CD14-positive monocyte (primary cell): ENCODE measurements at regions not wholly inside any gene's neighbourhood (a gene's known extent, or its start where the extent isn't known, plus 50 kb on each side); places are given as distances from the start of the nearest gene placed in this dataset.

Experiments used
- DNase-seq, 3 donors: peaks; one replicate each; pipeline ENCODE4 v3.0.0-alpha.2; 2011 to 2022
- H2AFZ ChIP-seq: 2 replicates; pipeline ENCODE4 v1.6.0; 2012; ENCODE audit warnings: mild to moderate bottlenecking, low read depth, low read length, inconsistent platforms; ENCODE audit not compliant: insufficient read depth, poor library complexity, severe bottlenecking
- H3K27ac ChIP-seq, 2 donors: 1 replicate in 1 of 2; 2 replicates in 1 of 2; pipeline ENCODE4 v1.5.1; 2012 to 2013; ENCODE audit warnings: low read length in 2 of 2, control low read depth in 1 of 2, inconsistent platforms in 1 of 2, low read depth in 1 of 2, mild to moderate bottlenecking in 1 of 2
- H3K27me3 ChIP-seq, 2 donors: one replicate each; pipeline versions ENCODE4 v1.6.0 to v1.6.1; 2011 to 2013; ENCODE audit warnings: low read length in 2 of 2; ENCODE audit not compliant: control insufficient read depth in 2 of 2, insufficient read depth in 2 of 2
- H3K36me3 ChIP-seq, 2 donors: replicated peaks in 1 of 2; 1 replicate in 1 of 2; 2 replicates in 1 of 2; pipeline versions ENCODE4 v1.5.1 to v1.6.1; 2012 to 2013; ENCODE audit warnings: low read length in 2 of 2, control low read depth in 1 of 2, inconsistent platforms in 1 of 2, mild to moderate bottlenecking in 1 of 2; ENCODE audit not compliant: insufficient read depth in 2 of 2, control insufficient read depth in 1 of 2
- H3K4me1 ChIP-seq, 2 donors: 1 replicate in 1 of 2; 2 replicates in 1 of 2; pipeline versions ENCODE4 v1.5.1 to v1.6.1; 2012 to 2013; ENCODE audit warnings: low read length in 2 of 2, control low read depth in 1 of 2, inconsistent platforms in 1 of 2, mild to moderate bottlenecking in 1 of 2, moderate library complexity in 1 of 2; ENCODE audit not compliant: insufficient read depth in 2 of 2, control insufficient read depth in 1 of 2
- H3K4me2 ChIP-seq: replicated peaks from 2 replicates; pipeline ENCODE3; 2012; ENCODE audit warnings: low read length, moderate library complexity, mild to moderate bottlenecking; ENCODE audit not compliant: poor library complexity, severe bottlenecking; ENCODE audit errors: extremely low read depth
- H3K4me3 ChIP-seq, 3 experiments: fragments of 200-600 bp in 1 of 3; sonication (generic) in 1 of 3; replicated peaks in 1 of 3; 1 replicate in 2 of 3; 2 replicates in 1 of 3; pipeline ENCODE4 v1.5.1; 2011 to 2013; ENCODE audit warnings: low read length in 3 of 3, mild to moderate bottlenecking in 3 of 3, control low read depth in 2 of 3, low read depth in 2 of 3, inconsistent platforms in 1 of 3, moderate library complexity in 1 of 3
- H3K79me2 ChIP-seq: 2 replicates; pipeline ENCODE4 v1.6.0; 2012; ENCODE audit warnings: mild to moderate bottlenecking, control low read depth, inconsistent platforms, low read length, moderate library complexity; ENCODE audit not compliant: insufficient read depth
- H3K9ac ChIP-seq: 2 replicates; pipeline ENCODE4 v1.6.0; 2017; ENCODE audit warnings: low read length, mild to moderate bottlenecking; ENCODE audit not compliant: insufficient read depth, poor library complexity, severe bottlenecking
- H3K9me3 ChIP-seq, 2 donors: replicated peaks in 1 of 2; 1 replicate in 1 of 2; 2 replicates in 1 of 2; pipeline versions ENCODE4 v1.5.1 to v1.6.1; 2012 to 2013; ENCODE audit warnings: low read length in 2 of 2, control low read depth in 1 of 2; ENCODE audit not compliant: control insufficient read depth in 1 of 2, insufficient read depth in 1 of 2
- H4K20me1 ChIP-seq: 2 replicates; pipeline ENCODE4 v1.6.0; 2012; ENCODE audit warnings: mild to moderate bottlenecking, low read length, control low read depth, moderate library complexity; ENCODE audit not compliant: insufficient read depth
- H3K27ac Mint-ChIP-seq, 7 donors: one replicate each; pipeline ENCODE4 v1.8.0; 2020; ENCODE audit warnings: mild to moderate bottlenecking in 7 of 7, mixed read lengths in 7 of 7, moderate library complexity in 6 of 7, inconsistent platforms in 2 of 7
- H3K27me3 Mint-ChIP-seq, 3 donors: one replicate each; pipeline ENCODE4 v1.8.0; 2021 to 2022; ENCODE audit warnings: low read depth in 3 of 3, mild to moderate bottlenecking in 3 of 3, mixed read lengths in 3 of 3, moderate library complexity in 3 of 3, inconsistent platforms in 1 of 3
- H3K36me3 Mint-ChIP-seq, 2 donors: one replicate each; pipeline ENCODE4 v1.8.0; 2020; ENCODE audit warnings: mixed read lengths in 2 of 2, inconsistent platforms in 1 of 2, mild to moderate bottlenecking in 1 of 2
- H3K4me1 Mint-ChIP-seq: one replicate; pipeline ENCODE4 v1.8.0; 2020; ENCODE audit warnings: mild to moderate bottlenecking, mixed read lengths
- H3K4me3 Mint-ChIP-seq, 2 donors: one replicate each; pipeline ENCODE4 v1.8.0; 2020; ENCODE audit warnings: mild to moderate bottlenecking in 2 of 2, mixed read lengths in 2 of 2, moderate library complexity in 1 of 2
- H3K9me3 Mint-ChIP-seq, 7 donors: one replicate each; pipeline ENCODE4 v1.8.0; 2020 to 2022; ENCODE audit warnings: mixed read lengths in 7 of 7, mild to moderate bottlenecking in 6 of 7, moderate library complexity in 6 of 7, inconsistent platforms in 2 of 7
- WGBS: methylation state at CpG from one replicate; pipeline ENCODE4 v1.1.5; 2013; ENCODE audit warnings: missing lambda C conversion rate; ENCODE audit not compliant: insufficient coverage; 5-methylcytosine and 5-hydroxymethylcytosine counted together
- intact Hi-C, 2 donors: fragments of 100-400 bp; cut with micrococcal nuclease; formaldehyde crosslinking; loops; one replicate each; pipeline versions ENCODE4 v1.15.0 to v1.15.1; 2023
- TF ChIP-seq, protein P1 (sequence below): fragments of 200-600 bp; IDR thresholded peaks from one replicate; pipeline ENCODE4 v1.8.0; 2022; ENCODE audit warnings: antibody characterized with exemption, mild to moderate bottlenecking

DNA sequence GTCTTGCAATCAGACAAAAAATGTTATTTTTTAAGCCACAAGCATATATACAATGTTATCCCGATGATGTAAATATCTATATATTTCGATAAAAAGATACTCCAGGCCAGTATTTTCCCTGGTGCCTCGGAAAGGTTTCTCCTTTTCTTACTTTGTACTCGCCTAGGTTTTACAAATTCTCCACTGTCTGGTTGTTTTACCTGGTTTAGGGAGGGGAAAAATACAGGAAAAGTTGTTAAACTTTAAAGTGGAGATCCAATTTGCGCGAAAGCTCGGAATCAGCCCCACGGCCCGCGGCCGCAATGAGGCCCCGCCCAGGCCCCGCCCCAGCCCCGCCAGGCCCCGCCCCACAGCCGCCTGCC lies 58.4 kb upstream of the WNT7B start:
- peak overlapping the region; percentile 79 for H3K4me2 ChIP-seq
- TF ChIP-seq, protein P1, sequence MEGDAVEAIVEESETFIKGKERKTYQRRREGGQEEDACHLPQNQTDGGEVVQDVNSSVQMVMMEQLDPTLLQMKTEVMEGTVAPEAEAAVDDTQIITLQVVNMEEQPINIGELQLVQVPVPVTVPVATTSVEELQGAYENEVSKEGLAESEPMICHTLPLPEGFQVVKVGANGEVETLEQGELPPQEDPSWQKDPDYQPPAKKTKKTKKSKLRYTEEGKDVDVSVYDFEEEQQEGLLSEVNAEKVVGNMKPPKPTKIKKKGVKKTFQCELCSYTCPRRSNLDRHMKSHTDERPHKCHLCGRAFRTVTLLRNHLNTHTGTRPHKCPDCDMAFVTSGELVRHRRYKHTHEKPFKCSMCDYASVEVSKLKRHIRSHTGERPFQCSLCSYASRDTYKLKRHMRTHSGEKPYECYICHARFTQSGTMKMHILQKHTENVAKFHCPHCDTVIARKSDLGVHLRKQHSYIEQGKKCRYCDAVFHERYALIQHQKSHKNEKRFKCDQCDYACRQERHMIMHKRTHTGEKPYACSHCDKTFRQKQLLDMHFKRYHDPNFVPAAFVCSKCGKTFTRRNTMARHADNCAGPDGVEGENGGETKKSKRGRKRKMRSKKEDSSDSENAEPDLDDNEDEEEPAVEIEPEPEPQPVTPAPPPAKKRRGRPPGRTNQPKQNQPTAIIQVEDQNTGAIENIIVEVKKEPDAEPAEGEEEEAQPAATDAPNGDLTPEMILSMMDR: no peak
- Mint-ChIP-seq H3K4me3 (peak overlapping the region; percentile 58 to 80), H3K27ac (peak overlapping the region; percentile 50 to 87 (median 79)), H3K4me1 (peaks cover 39% of the 10 kb centered on the region), H3K9me3 (peaks cover 0 to 1% (median 0%) of the 10 kb centered on the region in 7 donors), H3K27me3 (no peaks in the 10 kb centered on the region), H3K36me3 (peaks cover 0 to 1% of the 10 kb centered on the region in 2 donors)
- H3K79me2 ChIP-seq: peaks cover 9% of the 10 kb centered on the region
- H3K9ac ChIP-seq: peak overlapping the region; percentile 23
- H3K36me3 ChIP-seq: no peaks in the 10 kb centered on the region
- no peaks in the 10 kb centered on the region for H3K27me3 ChIP-seq
- WGBS: 0% methylated on average over 8 of the region's 16 CpGs
- intact Hi-C loops: loop anchor here (5.0 to 10.0 kb wide), 3 partner anchors 37 to 259 kb away; partner anchors contain the start of gene GTSE1 (in 1 of the 2)
- no peaks in the 10 kb centered on the region for H3K9me3 ChIP-seq
- H3K4me1 ChIP-seq: peaks cover 24 to 41% of the 10 kb centered on the region in 2 donors
- H2AFZ ChIP-seq: peak overlapping the region; percentile 70
- H3K27ac ChIP-seq: peak overlapping the region in 1 of 2 donors; percentile 59
- no peak for DNase-seq
- no peaks in the 10 kb centered on the region for H4K20me1 ChIP-seq
- peak overlapping the region; percentile 34 to 72 (median 45) for H3K4me3 ChIP-seq

DNA sequence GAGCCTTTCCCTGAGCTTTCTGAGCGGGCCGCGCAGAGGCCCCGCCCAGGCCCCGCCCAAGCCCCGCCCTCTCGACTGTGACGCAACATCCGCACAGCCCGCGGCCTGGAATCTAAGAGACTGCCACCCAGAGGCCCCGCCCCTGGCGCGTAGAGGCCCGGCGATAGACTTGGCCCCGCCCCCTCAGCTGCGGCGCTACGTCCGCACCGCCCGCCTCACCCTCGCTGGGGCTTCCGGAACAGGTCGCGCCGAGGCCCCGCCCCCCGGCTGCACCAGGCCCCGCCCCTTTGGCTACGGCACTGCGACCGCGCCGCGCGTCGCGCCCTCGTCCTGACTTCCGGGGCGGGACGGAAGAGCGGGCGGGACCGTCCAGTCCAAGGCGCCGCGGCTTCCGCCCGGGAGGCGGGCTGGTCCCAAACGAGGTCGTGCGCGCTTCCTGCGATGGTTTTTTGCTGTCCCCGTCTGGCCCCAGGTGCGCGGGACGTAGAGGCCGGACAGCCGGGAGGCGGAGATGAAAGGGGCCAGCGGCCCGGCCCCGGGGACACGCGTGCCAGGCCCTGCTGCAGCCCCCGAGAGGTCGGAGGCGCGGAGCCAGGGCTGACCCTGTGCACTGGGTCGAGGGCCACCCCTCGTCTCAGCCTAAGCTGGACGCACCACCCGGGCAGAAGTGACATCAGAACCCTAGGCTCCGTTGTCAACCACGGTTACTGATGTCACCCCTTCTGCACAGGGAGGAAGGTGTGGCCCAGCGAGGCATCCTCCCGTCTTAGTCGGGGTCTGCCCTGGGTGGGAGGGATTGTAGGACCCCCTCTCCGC lies 59.0 kb upstream of the WNT7B start:
- TF ChIP-seq, protein P1: no peak
- Histone ChIP-seq H3K27me3 (no peaks in the 10 kb centered on the region), H3K79me2 (peaks cover 9% of the 10 kb centered on the region), H3K4me1 (peaks cover 24 to 41% of the 10 kb centered on the region in 2 donors), H3K9me3 (no peaks in the 10 kb centered on the region), H3K4me2 (peak overlapping the region; percentile 91), H3K36me3 (no peaks in the 10 kb centered on the region), H3K27ac (peak overlapping the region; percentile 73 to 96), H3K9ac (peak overlapping the region; percentile 91), H3K4me3 (peak overlapping the region; percentile 51 to 83 (median 67)), H4K20me1 (no peaks in the 10 kb centered on the region), H2AFZ (peak overlapping the region; percentile 83)
- Mint-ChIP-seq H3K4me3 (peak overlapping the region; percentile 76 to 89), H3K9me3 (peaks cover 0 to 1% (median 0%) of the 10 kb centered on the region in 7 donors), H3K27ac (peak overlapping the region; percentile 90 to 95 (median 93)), H3K27me3 (no peaks in the 10 kb centered on the region), H3K36me3 (peaks cover 0 to 3% of the 10 kb centered on the region in 2 donors), H3K4me1 (peaks cover 37% of the 10 kb centered on the region)
- WGBS: under 1% methylated on average over 80 of the region's 84 CpGs
- intact Hi-C loops: loop anchor here (1.0 to 10.0 kb wide), 5 partner anchors 8 to 259 kb away; partner anchors contain the start of gene GTSE1 (in 1 of the 2)
- peak; percentile 99 to 100 (median 99) for DNase-seq
